ENCODE measurements at regions not wholly inside any gene's neighbourhood (a gene's known extent, or its start where the extent isn't known, plus 50 kb on each side); places are given as distances from the start of the nearest gene placed in this dataset.
A peak's percentile ranks its signal among the peaks of the same experiment; 100 is the strongest.

- no peak overlapping the region for H2BK5ac ChIP-seq (ENCODE audit: low read depth, low read length)
- peak overlapping the region; percentile 8; the same call in 1 of the 2 replicates for H2BK15ac ChIP-seq (ENCODE audit: low read length)
- no peak overlapping the region for H3K9ac ChIP-seq (replicated peaks in 1 of 4; ENCODE audit: extremely low read depth in 1 of 4, low read depth in 3 of 4, low read length in 3 of 4)
- H3K18ac ChIP-seq (ENCODE audit: extremely low read depth, low read length), result no peak overlapping the region
- H3K4ac ChIP-seq (replicated peaks; ENCODE audit: insufficient read length, low read depth, low read length), result no peak overlapping the region
- H2BK120ac ChIP-seq (replicated peaks; ENCODE audit: low read depth, low read length), result no peak overlapping the region
- no peak overlapping the region for H2AK5ac ChIP-seq (ENCODE audit: low read depth, low read length)
- no peak overlapping the region for H3K23ac ChIP-seq (ENCODE audit: insufficient read length)
- H4K8ac ChIP-seq (ENCODE audit: extremely low read depth, insufficient read depth, low read length), result no peak overlapping the region
- WGBS, 2 experiments (ENCODE audit: extremely low coverage in 1 of 2, insufficient coverage in 1 of 2, insufficient read length in 1 of 2, insufficient replicate concordance in 2 of 2, low coverage in 1 of 2, low lambda C conversion rate in 2 of 2, missing lambda C conversion rate in 1 of 2), result 92% methylated on average over 6 of the region's 6 CpGs; no CpG with 5 or more reads in 1 of the 2 experiments
- CTCF ChIA-PET (ENCODE audit: partially characterized antibody), result no interaction called here
- no peak overlapping the region for H2BK12ac ChIP-seq (ENCODE audit: low read depth, low read length)
- no peak overlapping the region for H4K5ac ChIP-seq (ENCODE audit: insufficient read length, low read depth, low read length)
- no peak for TF ChIP-seq TBP (IDR thresholded peaks at IDR 0.05; ENCODE audit: low read depth, low read length)
- TF ChIP-seq CHD1 (IDR thresholded peaks at IDR 0.05; ENCODE audit: low read depth, low read length), result no peak
- no peak for TF ChIP-seq ASH2L (IDR thresholded peaks at IDR 0.05; ENCODE audit: low read length)
- TF ChIP-seq, protein P1, sequence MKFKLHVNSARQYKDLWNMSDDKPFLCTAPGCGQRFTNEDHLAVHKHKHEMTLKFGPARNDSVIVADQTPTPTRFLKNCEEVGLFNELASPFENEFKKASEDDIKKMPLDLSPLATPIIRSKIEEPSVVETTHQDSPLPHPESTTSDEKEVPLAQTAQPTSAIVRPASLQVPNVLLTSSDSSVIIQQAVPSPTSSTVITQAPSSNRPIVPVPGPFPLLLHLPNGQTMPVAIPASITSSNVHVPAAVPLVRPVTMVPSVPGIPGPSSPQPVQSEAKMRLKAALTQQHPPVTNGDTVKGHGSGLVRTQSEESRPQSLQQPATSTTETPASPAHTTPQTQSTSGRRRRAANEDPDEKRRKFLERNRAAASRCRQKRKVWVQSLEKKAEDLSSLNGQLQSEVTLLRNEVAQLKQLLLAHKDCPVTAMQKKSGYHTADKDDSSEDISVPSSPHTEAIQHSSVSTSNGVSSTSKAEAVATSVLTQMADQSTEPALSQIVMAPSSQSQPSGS (IDR thresholded peaks at IDR 0.05; ENCODE audit: low read length), result no peak
- TF ChIP-seq BRCA1 (IDR thresholded peaks at IDR 0.05; ENCODE audit: low read depth, low read length), result no peak
- no peaks in the 10 kb centered on the region for H3K4me1 ChIP-seq (replicated peaks in 1 of 4; ENCODE audit: control insufficient read depth in 3 of 4, insufficient read depth in 4 of 4, low read length in 3 of 4)
- no peaks in the 10 kb centered on the region for H3K79me2 ChIP-seq (ENCODE audit: control insufficient read depth in 1 of 2, insufficient read depth in 2 of 2, low read length in 2 of 2)
- no peaks in the 10 kb centered on the region for H3K36me3 ChIP-seq (ENCODE audit: control insufficient read depth in 2 of 4, insufficient read depth in 4 of 4, low read length in 3 of 4)
- no peak for FAIRE-seq
- POLR2A ChIA-PET (ENCODE audit: partially characterized antibody), result no interaction called here
- H3K23me2 ChIP-seq (ENCODE audit: low read depth, low read length), result no peaks in the 10 kb centered on the region
- no peak for DNase-seq (ENCODE audit: low read depth in 1 of 2, low spot score in 2 of 2)
- H3K56ac ChIP-seq (replicated peaks; ENCODE audit: insufficient read length, low read depth, low read length), result no peak overlapping the region
- no peaks in the 10 kb centered on the region for H3K27me3 ChIP-seq (replicated peaks in 1 of 4; ENCODE audit: control insufficient read depth in 3 of 4, extremely low read depth in 1 of 4, insufficient read depth in 3 of 4, low read length in 3 of 4)
- H3K27ac ChIP-seq (ENCODE audit: low read depth, low read length), result no peak overlapping the region
- no peak overlapping the region for H2AFZ ChIP-seq (ENCODE audit: low read length)
- no peaks in the 10 kb centered on the region for H3K79me1 ChIP-seq (ENCODE audit: low read depth, low read length)
- no peak overlapping the region for H3K14ac ChIP-seq (ENCODE audit: insufficient read length)
- H4K91ac ChIP-seq (replicated peaks; ENCODE audit: insufficient read length, low read length), result no peak overlapping the region
- no peak overlapping the region for H2BK20ac ChIP-seq (ENCODE audit: low read length)
- no peak overlapping the region for H3K4me3 ChIP-seq (ENCODE audit: extremely low read depth in 1 of 4, insufficient read depth in 2 of 4, low read depth in 3 of 4, low read length in 4 of 4)
- no peaks in the 10 kb centered on the region for H3K9me3 ChIP-seq (ENCODE audit: insufficient read depth in 2 of 2, low read depth in 1 of 2, low read length in 1 of 2)
- no peak overlapping the region for H3K4me2 ChIP-seq (ENCODE audit: insufficient read depth in 1 of 2, low read depth in 2 of 2, low read length in 2 of 2)
- H4K20me1 ChIP-seq (replicated peaks in 1 of 2; ENCODE audit: control insufficient read depth in 1 of 2, insufficient read depth in 2 of 2, low read length in 2 of 2), result no peaks in the 10 kb centered on the region
Measured at GRCh38 chr1:8189931-8190483, 127.9 kb upstream of the SLC45A1 start.

All from H1 (cell line).